Left lobe of liver (tissue), 2 donors: ENCODE measurements at regions not wholly inside any gene's neighbourhood (a gene's known extent, or its start where the extent isn't known, plus 50 kb on each side); places are given as distances from the start of the nearest gene placed in this dataset.
"Not testable (repeated sequence)": the region's sequence is repeated elsewhere in the genome, so short reads cannot be mapped to it uniquely, and the experiment has no call there.

Experiments
- ATAC-seq: fragments of 200-7000 bp; cut with Tn5 transposase; one replicate; pipeline ENCODE4 v1.9.1; 2020; ENCODE audit warnings: mild to moderate bottlenecking, moderate library complexity
- DNase-seq: peaks from one replicate; pipeline ENCODE4 v3.0.0-alpha.2; 2020; ENCODE audit warnings: low spot score
- donor health status: DM: no; HTN: no; CAD: no; lungs with moderate emphysema.
- donor health status: DM: no; HTN: yes; CAD: no.

DNA sequence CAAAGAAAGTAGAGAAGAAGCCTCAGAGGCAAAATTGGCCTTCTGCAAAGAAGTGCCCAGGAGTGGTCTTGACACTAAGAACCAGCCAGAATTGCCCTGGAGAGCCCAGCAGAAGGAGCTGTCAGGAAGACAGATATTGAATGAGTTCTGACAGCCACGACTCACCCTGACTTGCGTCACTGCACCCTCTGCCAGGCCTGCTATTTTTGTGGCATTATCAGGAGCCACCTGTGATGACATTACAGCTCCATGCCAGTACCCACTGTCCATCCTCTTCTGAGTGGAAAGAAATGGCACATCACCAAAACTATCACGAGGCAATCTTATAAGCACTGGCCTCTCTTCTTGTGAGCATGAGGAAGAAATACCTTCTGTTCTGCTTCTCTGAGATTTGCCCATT, 67.7 kb downstream of the SMIM20 start:
- ATAC-seq (no peak), DNase-seq (no peak)

DNA sequence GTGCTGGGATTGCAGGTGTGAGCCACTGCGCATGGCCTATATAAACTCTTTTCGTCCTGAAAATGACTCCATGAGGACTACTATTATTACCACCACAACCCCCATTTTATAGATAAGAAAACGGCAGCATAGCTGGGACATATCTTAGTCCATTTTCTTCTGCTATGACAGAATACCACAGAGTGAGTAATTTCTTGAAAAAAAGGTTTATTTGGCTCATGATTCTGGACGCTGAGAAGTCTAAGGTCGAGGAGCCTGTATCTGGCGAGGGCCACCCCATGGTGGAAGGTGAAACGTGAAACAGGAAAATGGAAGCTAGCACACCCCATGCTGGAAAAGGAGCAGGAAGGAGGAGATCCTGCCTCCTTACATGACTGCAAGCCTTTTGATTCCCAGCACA, 68.9 kb downstream of the SMIM20 start:
- no peak for ATAC-seq
- DNase-seq: no peak

DNA sequence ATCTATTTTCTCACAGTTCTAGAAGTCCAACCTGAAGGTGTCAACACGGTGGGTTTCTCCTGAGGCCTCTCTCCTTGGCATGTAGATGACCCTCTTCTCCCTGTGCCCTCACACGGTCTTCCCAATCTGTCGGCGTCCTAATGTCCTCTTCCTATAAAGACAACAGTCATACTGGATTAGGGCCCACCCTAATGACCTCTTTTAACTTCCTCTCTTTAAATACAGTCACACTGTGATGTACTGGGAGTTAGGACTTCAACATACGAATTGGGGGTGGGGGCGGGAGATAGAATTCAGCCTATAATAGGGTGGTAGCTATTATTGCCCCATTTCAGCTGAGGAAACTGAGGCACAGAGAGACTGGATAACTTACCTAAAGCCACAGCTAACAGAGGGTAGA, 70.2 kb downstream of the SMIM20 start:
- ATAC-seq: no peak
- DNase-seq: peak; percentile 8

DNA sequence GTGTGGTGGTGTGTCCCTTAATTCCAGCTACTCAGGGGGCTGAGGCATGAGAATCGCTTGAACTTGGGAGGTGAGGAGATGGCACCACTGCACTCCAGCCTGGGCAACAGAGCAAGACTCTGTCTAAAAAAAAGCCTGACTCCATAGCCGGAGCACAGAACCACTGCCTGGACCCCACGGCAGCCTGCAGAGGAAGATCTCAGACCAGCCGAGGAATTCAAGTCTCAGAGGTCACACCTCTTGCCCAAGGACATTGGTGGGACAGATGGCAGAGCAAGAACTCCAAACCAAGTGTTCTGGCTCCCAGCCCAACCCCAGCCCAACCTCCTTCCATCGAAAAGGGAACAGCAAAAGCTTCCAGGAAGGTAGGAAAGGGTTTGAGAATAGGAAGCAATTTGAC, 70.8 kb downstream of the SMIM20 start:
- DNase-seq (peak; percentile 16), ATAC-seq (no peak)

DNA sequence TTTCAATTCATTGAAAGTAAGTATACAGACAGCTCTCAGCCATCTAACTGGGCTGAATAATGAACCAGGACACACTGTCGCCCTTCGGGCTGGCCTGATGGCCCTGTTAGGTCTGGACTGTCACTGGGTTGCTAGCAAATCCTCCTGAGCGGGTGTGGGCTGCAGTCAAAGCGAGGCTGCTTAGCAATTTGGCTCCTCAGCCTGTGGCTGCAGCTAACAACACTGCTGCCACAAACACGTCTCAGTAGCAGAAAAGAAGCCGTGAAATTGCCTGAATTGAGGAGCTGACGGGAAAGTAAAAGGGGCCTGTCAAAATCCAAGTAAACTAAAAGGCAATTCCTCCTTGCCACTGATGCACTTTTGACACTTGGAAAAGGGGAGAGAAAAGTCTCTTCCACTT, 72.8 kb downstream of the SMIM20 start:
- DNase-seq (peak; percentile 35), ATAC-seq (no peak)

DNA sequence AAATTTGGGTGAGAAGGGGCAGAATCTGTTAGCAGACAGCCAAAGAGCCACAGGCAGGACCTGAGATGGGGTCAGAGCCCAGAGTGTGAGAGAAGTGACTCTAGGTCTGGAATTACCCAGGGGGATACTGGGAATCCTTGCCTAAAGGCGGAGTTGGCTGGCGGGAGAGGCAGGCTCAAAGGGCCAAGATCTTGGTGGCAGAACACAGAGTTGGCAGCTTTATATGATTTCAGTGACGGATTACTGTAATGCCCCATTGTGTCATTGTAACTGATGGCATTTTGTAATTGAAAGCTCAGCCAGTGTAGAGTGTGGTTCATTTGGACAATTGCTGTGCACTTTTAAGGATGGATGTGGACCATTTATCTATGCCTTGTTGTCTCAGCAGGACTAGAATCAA, 77.3 kb downstream of the SMIM20 start:
- no peak for DNase-seq
- ATAC-seq: no peak

DNA sequence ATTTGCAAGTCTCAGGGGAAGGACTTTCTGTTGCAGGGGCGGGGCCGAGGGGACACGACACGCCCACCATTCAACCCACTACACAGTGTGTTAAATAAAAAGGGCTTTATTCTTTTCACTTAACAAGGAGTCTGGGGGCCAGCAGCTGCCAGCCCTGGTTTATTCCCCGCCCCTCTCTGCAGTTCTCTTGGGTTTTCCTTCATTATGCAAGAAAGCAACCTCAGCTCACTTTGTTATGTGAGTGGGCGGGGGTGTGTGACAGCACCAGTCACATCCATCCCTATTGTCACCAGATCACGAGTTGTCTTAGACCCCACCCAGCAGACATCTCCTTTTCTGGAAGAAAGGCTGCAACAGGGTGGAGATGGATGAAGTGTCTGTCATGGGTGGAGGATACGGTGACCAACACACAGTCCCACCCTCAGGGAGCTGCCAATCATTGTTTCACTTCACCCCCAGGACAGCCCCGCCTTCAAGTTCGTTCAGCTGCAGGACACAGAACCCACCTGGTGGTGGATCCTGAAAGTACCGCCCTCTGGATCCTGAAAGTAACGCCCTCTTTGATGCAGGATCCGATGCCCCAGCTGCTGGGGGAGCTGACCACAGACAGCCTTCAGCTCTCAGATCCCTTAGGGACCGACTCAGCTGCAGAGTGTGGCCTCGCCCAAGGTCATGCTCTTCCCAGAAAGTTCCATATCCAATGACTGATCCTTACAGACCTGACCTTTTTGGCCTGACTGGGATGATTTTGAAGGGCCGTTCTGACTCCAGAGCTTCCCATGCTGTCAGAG, 79.6 kb downstream of the SMIM20 start:
- DNase-seq: no peak
- no peak for ATAC-seq

DNA sequence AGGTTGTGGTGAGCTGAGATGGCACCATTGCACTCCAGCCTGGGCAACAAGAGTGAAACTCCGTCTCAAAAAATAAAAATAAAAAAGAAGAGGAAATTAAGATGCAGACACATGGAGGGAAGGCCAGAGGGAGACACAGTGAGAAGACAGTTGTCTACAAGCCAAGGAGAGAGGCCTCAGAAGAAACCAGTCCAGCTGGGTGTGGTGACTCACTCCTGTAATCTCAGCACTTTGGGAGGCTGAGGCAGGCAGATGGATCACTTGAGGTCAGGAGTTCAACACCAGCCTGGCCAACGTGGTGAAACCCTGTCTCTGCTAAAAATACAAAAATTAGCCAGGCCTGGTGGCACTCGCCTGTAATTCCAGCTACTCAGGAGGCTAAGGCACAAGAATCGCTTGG, 80.6 kb downstream of the SMIM20 start:
- not testable (repeated sequence) for ATAC-seq, DNase-seq

DNA sequence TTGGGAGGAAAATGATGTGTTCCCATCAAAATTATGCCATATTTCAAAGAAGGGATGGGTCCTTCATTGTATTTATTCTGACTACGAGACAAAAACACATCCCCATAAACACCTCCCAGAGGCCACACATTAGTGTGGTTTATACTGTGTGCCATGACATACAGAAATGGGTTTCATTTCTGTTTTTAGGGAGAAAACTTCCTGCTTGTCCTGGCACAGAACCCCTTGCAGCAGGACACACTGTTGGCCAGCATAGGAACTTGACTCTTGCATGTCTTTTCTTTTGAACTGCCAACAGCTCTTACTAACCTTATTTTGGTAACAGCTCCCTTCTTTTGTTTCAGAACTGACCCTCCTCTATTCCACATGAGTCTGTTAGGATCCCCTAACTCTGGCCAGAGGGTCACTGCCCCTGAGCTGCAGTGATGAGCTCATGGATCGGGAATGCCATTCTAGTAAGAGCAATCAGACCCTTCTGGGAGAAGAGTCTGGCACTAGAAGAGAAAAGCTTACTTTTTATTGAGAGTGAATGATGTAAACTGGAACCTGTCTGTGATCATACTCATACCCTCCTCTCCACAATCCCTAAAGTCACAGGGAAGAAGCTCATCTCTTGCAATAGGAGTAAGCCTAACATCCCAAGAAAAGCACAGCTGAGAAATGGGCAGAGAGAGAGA, 86.4 kb downstream of the SMIM20 start:
- DNase-seq: no peak
- ATAC-seq: peak; percentile 35

DNA sequence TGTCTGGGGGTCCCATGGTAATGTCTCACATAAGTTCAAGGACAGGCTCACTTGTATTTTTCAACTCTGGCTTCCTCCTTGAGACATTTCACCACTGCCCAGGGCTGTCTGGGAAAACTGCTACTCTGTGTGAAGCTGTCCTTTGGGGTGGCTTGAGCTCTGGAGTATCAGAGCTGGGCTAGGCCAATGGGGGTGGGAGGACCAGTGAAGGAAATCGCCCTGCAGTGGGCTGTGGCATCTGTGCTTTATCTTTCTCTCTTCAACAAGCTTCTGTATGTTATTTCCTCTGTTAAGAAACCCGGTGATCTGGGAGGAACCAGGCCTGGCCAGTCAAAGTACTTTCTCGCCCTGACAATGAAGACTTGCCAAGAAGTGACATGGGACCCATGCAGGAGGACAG, 87.4 kb downstream of the SMIM20 start:
- ATAC-seq: no peak

DNA sequence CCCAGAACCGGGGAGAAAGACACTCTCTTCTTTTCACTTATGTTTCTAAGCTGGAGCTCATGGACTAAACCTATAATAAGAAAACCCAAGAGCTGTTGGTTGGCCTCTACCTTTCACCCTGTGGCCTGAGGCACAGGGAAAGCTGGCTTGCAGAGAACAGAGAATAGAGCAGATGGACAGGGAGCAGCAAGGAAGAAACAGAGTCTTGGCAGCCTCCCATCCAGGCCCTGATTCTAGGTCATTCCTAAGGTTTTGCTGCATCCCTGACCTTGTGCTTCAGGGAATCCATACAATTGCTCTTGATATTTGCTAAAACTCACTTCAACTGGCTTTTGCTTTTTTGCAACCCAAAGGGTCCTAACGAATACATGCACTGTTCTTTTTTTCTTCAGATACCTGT, 87.8 kb downstream of the SMIM20 start:
- DNase-seq (no peak), ATAC-seq (no peak)

More for the DNA sequence above, 87.4 kb downstream of the SMIM20 start:
- no peak for DNase-seq

DNA sequence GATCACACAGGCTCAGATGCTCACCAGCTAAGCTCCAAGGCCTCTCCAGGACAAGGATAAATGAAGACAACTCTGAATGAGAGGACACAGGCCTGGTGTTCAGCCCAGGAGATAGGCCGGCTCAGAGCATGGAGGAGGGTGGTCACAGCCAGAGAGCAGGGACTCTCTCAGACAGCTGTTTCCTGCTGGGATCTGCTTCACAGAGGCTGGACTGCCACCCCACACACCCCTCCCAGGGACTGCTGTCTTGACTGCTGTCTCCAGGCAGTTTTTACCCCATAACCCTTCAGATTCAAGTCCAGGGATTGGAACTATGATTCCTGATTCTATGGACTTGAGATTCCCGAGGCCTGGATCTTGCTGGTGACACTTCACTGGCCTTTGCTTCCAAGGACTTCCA, 89.0 kb downstream of the SMIM20 start:
- ATAC-seq: no peak
- DNase-seq: peak; percentile 26

DNA sequence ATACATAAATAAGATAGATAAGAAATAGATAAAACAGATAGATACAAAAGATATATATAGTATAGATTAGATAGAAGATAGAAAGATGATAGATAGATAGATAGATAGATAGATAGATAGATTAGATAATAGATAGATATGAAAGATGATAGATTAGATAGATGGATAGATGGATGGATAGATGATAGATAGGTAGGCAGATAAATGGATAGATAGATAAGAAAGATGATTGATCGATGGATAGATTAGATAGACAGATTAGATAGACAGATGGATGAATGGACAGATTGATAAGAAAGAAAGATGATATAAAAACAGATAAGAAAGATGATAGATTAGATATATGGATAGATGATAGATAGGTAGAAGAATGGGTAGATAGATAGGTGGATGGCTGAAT, 90.3 kb downstream of the SMIM20 start:
- ATAC-seq (no peak), DNase-seq (no peak)

DNA sequence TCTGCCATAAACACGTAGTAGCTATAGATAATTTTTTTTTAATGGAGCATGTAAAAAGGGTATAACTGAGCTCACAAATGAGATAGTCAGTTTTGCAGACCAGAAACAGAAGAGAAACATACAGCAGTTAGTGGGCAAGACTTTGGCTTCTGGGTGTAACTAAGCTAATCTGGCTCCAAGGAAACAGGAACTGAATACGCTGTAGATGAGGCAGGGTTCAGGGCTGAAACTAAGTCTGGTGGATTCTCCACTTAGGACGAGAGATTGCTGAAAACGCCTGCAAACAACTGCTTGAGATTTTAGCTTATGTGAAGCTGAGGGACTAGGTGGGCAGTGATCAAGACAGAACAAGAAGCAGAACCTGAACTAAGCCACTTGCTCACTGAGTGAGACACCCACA, 91.7 kb downstream of the SMIM20 start:
- no peak for DNase-seq
- no peak for ATAC-seq

DNA sequence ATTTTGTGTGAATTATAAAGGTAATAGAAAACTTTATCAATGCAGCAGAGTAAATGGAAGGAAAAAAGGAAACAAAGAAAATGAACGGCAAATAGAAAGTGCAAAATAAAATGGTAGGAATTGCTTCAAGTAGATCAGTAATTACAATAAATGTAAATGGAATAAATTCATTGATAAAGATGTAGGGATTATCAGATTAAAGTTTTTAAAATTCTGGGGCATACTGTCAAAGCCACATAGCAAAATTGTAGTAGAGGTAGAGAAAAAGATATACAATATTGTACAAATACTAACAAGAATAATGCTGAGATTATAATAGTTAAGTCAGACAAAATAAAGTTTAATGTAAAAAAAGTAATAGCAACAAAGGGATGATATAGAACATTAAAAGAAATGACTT, 94.7 kb downstream of the SMIM20 start:
- ATAC-seq (no peak), DNase-seq (no peak)

DNA sequence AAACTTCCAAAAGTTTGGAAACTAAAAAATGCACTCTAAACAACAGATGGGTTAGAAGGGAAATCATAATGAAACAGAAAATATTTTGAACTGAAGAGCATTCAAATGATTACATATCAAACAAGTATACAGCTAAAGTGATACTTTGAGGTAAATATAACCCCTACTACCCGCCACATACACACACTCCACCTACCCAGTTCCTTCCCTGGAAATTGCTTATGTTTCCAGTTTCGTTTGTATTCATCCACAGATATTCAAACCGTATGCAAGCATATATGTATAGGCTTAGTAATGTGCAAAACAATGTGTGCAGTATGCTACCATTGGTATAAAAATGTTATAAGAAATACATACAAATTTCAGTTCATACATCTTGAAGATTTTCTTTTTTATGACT, 95.5 kb downstream of the SMIM20 start:
- DNase-seq (no peak), ATAC-seq (no peak)

DNA sequence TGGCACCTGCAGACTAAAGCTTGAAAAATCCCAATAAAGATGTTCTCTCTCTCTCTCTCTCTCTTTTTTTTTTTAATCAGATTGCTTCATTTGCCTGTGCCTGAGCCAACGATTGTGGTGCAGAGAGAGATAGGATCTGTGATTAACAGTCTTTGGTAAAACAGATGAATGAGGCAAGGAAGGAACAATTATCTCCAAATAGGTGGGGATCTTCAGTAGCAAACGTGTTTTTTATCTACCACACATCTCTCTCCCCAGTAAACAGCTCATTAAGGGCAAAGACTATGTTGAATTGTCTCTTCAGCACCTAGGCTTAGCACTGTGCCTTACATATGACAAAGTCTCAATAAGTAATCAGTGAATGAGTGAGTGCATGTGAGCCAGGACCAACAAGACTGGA, 96.3 kb downstream of the SMIM20 start:
- ATAC-seq: no peak
- no peak for DNase-seq

DNA sequence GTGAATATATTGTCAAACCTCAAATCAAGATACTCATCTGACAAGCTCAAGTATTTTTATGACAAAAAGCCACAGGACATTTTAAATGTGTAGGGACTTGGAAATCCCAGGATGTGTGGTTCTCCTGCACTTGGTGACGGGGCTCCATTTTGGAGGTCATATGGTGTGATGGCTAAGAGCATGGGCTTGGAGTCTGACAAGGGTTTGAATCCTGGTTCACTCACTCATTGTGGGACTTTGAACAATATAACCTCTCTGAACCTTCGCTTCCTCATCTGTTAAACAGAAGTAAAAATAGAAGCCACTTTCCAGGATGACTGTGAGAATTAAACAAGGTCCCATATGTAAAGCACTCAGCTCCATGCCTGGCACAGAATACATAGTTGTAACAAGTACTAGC, 99.6 kb downstream of the SMIM20 start:
- ATAC-seq (no peak), DNase-seq (no peak)

DNA sequence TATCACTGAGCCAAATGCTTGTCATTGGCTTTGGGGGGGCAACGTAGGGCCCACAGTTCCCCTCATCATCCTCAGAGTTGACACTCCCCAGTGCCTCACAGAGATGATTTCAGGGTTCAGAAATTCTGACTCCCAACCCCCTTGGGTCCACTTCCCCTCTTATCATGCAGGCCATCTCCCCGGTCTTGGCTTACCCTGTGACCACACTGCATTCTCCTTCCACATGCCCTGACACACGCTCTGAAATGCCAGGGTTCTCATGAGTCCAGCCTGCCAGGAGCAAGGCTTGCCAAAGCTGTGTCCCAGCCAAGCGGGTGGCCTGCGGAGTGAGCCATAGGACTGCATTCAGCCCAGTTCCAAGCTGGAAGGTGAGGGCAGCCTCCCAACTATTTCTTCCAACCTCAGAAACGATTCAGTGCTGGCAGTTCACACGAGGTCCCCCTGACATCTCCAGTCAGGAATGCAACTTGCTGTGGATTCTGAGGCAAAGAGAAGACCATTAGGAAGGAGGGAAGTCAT, 101.2 kb downstream of the SMIM20 start:
- DNase-seq (no peak), ATAC-seq (peak; percentile 77)

DNA sequence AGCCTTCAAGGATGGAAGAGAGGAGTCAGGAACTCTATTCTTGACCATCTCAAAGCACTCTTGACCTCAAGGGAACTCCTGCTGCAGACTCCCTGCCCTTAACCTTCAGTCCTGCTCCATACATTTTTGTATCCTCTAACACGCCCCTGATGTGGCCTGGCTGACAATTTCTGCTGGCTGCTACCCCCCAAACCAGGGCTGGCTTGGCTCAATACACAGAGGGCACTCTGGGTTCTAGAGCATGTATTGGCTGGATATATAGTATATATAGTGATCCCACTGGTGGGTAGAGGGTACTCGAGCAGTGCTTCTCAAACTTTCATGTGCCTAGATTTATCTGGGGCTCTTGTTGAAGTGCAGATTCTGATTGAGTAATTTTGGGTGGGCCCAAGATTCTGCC, 101.9 kb downstream of the SMIM20 start:
- no peak for DNase-seq
- no peak for ATAC-seq

DNA sequence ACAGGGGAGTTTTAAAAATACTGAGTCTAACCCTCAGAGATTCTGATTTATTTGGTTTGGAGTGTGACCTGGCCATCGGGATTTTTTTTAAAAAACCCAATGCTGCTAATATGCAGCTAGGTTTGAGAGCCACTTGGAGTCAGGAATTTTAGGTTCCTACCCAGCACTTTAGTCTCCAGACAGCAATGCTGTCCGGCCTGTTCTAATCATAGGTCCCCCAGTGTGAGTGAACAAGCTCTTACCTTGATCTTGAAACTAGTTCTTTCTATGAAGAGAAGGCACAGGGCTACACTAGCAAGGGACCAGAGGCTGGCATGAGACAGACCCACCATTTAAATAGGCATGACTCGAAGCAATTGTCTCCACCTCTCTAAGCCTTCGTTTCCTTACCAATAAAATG, 103.5 kb downstream of the SMIM20 start:
- ATAC-seq: no peak

DNA sequence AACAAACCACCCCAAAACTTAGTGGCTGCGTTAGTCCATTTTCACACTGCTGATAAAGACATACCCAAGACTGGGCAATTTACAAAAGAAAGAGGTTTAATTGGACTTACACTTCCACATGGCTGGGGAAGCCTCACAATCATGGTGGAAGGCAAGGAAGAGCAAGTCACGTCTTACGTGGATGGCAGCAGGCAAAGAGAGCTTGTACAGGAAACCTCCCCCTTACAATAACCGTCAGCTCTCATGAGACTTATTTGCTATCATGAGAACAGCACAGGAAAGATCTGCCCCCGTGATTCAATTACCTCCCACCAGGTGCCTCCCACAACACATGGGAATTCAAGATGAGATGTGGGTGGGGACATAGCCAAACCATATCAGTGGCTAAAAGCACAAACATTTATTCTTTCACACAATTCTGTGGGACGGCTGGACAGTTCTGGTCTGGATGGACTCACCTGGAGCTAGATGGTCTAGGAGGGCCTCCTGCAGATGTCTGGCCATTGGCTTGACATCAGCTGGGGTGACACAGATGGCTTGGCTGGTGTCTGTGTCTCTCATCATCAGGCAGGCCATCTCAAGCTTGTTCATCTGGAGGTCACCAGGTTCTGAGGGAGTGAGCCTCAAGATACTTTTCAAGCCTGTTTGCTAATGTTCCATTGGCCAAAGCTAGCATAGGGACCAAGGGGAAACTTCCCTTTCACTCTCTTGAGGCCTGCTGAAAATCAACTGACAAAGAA, 104.1 kb downstream of the SMIM20 start:
- not testable (repeated sequence) for ATAC-seq, DNase-seq

More for the DNA sequence above, 103.5 kb downstream of the SMIM20 start:
- DNase-seq: no peak
